NOMO-1 treated with DMSO at 0.1 percent for 48 hours (cell line): ENCODE measurements at regions not wholly inside any gene's neighbourhood (a gene's known extent, or its start where the extent isn't known, plus 50 kb on each side); places are given as distances from the start of the nearest gene placed in this dataset.

ENCODE experiments used
- DNase-seq: peaks from one replicate; lab custom pipeline; 2025; ENCODE audit not compliant: unreplicated experiment; lab: John Stamatoyannopoulos, UW

DNA sequence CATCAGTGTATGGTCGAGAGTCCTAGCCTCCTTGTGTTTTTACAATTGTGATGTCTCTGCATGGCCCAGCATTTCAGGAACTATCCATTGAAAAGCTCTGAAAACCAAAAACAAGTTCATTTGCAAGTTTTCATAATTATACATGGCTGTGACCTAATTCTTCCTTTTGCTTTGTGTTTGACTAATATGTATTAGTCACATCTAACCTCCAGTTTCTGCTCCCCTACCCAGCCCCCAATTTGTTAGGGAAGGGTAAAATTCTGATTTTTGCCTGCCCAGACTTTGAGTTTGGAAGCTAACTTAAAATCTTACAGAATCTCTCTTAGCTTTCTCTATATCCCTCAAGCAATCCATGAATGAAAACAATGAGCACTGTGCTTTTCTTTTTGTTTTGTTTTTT is 128.2 kb upstream of the SEMA6A start:
- DNase-seq: no peak

DNA sequence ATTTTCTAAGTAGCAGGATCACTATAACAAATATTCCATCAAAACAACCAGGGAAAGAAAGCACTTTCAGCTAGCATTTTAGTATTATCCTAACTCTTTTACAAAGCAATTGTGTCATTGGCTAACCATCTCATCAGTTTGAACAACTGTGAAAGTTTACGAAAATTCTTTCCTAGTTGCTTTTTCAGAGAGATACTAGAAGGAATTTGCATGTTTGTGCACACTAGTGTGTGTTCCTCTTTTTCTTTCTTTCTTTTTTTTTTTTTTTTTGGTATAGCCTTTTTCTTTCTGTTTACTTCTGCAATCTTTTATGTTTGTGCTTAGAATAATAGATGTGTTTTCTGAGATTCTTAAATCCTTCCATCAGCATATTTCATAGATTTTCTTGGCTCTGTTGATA is 124.7 kb upstream of the SEMA6A start:
- DNase-seq: no peak

DNA sequence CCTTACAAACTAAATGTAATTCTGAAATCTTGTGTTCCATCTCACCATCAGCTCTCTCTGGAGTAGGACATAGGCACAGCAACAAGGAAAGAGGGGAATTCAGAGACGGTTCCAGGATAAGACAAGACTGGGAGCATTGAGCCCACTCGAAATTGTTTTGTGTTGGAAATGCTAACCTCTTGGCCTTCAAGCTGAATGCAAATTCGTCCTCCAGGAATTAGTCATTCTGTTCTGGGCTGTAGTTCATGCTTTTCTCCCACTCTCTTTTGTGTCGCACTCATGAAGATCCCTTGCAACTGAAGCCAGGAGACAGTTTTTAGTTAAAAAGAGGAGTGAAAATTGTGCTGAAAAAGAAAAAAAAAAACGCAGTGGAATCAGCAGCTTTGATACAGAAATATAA is 121.7 kb upstream of the SEMA6A start:
- no peak for DNase-seq

DNA sequence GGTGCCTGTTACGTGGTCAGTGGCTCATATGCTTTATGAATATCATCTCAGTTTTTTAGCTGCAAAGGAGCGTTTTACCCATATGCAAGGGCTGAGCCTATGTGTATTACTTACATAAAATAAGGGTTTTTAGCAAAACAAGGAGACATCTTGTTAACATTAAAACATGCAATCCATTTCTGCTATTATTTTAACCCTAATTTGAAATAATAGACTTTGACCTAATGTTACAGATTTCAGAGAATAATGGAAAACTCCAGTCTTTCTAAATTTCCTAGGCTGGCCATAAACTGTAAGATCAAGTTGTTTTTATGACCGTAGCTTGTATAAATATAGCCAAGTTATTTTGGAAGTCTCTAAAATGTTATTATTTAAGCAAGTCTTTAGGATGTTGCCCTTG is 121.1 kb upstream of the SEMA6A start:
- no peak for DNase-seq

DNA sequence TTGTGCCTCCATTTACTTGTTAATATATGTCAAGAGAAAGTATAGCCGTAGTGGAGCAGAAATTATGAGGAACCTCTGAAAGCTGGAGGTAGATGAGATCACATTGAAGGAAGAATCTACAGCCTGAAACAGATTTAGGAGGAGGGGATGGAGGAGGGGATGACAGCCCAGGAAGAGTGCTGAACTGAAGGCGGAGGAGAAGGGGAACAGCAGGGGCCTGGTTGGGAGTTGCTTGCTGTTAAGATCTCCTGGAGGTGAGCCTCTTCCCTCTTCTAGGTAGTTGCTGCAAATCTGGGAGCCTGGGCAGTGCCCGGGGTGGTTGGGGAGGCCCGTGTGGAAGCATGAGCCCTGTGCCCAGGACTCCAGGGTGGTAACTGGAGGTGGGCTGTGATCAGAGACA is 111.8 kb upstream of the SEMA6A start:
- no peak for DNase-seq

DNA sequence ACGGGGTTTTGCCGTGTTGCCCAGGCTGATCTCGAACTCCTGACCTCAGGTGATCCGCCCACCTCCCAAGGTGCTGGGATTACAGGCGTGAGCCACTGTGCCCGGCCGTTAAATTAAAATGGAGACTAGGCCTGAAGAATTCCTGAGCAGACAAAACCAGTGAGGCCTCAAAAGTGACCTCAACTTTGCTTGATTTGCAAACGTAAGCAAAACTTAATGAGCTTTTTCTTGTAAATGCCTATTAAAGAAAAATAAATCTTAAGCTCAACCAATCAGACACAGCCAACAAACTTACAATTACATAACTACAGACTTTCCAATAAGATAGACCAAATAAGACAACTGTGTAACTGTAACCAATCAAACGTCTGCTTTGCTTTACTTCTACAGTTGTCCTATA is 111.3 kb upstream of the SEMA6A start:
- DNase-seq: no peak

DNA sequence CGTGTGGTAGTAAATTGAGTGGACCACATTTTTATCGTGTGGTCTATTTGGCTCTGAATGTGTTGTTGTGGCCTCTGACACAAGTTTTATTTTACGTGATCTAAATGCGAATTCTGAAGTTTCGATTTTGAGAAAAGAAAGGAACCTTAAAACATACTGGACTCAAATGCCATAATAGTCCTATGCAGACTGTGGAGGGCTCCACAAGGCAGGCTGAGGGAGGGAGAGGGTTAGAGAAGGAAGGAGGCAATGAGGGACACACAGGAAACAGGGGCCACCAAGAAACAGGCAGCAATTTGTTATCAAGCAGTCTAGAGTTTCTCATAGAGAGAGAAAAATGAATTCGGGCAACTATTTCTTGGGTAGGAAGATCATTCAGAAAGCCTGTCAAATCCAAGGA is 110.4 kb upstream of the SEMA6A start:
- DNase-seq: no peak

DNA sequence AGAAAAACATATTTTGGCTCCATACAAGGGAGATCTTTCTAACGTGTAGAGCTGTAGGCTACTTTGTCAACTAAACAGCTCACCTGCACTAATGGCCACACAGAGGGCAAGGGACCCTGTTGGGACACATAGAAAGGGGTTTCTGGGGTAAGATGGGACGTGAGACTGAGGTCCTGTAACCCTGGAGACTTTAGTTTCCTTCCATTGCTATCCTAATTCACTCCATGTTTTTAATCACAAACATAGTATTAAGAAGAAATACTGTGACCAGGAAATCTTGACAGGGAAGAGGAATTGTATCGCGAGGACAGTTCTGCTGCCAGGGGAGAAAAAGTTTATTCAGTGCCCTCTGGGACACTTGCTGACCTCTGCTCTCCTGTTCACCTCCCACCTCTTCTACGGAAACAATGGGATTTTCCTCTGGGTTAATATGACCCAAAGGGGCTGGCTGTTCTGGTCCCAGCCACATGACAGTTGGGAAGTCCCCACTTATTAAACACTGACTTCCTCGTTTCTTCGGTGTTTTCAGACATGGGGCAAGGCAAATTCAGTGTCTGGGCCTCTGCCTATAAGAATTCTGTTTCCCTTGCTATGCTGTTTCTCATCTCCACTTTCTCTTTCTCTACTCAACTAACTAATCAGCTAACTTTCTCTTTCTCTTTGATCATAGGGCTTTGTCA is 106.9 kb upstream of the SEMA6A start:
- no peak for DNase-seq

DNA sequence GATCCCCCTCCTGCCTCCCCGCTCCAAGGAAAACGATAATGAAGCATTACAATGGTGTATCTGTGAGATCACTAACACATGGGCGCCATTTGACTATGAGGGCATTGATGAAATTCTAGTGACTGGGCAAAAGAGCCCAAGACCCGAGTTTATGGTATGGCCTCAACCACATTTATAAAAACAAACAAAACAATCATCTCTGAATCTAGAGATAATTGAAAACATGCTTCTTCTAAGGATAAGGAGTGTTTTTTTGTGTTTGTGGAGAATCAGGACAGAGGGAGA is 100.9 kb upstream of the SEMA6A start:
- no peak for DNase-seq

DNA sequence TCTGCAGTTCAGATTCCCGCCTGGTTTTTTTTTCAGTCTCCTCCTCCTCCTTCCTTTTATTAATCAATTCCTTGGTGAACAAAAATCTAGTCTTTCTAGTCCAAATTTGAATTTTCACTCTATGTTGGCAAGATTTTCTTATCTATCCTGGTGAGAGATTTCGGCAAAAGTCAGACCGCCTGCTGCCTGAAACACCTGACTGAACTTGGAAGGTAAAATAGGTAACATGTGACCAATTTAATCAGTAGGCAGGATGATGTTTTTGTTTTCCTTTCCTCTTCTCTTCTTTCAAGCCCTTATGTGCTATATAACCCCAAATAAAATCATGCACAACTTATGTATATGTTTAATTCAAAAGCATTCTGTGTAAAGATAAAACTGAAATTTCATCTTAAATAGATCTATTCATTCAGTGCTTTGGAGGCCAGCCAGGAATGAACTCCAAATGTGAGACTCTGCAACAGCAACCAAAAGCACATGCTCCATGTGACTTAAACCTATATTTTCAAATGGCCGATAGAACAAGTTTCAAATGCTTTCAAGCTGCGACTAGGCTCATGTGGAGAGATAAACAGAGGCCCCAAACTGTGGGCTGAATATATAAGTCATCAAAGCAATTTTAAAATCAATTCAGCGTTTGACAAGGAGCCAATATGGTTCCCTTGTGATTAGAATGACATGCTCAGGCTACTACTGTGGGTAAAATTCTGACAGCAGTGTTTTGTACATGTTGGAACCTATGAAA is 100.4 kb upstream of the SEMA6A start:
- no peak for DNase-seq

DNA sequence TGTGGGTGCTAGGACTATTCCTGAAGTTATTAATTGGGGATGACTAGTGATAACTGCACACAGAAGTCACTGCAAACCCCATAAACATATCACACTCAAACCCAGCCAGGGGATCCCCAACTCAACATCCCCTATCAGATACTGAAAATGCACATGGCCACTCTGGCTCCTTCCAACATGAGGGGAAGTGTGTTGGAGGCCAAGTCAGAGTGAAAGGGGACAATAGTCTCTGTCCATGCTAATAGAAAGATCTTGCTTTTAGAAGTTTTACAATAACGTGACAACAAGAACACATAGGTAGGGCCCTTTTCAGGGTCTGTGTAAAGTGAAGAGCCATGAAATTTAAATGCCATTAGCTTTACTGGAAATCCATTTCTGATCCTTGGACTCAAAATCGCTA is 98.8 kb upstream of the SEMA6A start:
- no peak for DNase-seq

DNA sequence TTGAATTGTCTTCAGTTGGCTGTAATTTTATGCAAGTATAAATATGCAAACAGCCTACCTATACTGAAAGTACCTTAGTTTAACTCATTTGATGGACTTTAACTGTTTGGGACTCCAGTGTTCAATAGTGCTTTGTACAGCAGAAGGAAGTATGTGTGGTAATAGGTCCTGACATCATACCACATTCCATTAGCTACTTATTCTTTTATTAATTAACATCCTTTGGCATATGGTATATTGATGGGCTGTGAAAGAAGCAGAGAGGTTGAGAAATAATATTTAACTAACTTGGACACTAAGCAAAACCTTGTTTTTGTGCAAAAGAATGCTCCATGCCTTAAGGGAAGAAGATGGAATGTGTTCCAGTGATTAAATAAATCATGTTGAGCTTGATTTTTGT is 97.6 kb upstream of the SEMA6A start:
- no peak for DNase-seq

DNA sequence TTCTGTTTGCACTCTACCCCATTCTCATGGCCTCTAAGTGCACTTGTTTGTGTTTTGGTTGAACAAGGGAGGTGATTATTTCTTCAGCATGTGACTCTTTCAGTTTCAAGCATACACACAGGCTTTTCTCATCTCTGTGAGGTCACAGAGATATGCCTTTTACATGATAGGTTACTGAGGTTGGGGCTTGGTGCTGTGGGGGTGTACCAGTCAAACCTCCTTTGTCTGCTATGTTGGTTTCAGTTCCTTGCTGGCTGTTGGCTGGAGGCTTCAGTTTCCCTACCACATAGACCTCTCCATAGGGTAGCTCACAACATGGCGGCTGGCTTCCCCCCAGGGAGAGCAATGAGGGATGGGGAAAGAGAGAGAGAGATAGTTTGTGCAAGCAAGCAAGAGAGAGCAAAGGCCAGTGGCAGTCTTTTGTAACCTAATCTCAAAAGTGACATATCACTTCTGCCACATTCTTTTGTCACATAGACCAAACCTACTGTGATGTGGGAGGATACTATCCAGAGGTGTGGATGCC is 96.7 kb upstream of the SEMA6A start:
- no peak for DNase-seq

DNA sequence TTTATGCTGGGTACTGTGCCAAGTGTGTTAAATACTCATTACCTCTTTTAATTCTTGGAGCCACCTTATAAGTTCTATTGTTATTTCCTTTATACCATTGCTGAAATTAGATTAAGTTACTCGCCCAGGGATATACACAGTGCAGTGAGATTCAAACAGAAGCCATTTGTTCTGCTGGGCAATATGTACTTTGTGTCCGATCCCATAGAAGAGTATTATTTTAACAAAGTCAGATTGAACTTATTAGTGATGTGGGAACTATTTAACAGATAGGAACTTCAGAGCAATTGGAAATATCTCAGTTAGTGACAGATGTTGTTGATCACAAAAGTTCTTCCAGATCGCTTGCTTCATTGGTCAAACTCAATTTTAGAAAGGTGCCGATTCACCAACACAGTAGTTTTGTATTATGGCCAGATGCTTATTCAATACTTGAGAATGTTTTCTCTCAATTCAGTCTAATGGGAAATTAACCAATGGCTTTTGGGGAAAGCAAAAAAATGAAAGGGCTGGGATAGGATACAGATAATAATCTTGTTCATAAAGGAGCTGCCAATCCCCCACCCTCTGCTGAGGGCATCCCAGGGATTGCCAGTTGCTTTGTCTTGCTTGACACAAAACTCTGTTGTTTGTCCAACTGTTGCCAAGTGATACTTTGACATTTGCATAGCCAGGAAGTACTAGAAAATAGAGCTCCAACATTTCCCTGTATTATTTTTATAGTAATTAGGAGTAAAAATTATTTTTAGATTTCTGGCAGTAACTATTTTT is 94.8 kb upstream of the SEMA6A start:
- DNase-seq: no peak

DNA sequence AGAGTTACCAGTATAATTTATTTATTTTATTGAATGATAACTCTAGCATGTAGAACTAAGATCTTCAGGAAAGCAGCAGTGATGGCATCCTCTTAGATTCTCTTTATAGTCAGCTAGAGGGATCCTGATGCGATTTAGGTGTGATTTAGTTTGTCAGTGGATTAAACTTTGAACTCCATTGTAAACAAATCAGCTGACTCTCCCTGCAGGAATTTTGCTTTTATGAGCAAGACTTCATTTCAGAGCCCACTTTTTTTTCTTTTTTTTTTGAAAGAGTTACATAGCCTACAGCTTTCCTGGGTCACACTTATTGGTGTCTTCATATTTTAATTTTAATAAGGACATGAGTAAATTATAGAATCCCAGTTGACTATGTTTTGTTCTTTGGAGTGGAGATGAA is 93.8 kb upstream of the SEMA6A start:
- no peak for DNase-seq

DNA sequence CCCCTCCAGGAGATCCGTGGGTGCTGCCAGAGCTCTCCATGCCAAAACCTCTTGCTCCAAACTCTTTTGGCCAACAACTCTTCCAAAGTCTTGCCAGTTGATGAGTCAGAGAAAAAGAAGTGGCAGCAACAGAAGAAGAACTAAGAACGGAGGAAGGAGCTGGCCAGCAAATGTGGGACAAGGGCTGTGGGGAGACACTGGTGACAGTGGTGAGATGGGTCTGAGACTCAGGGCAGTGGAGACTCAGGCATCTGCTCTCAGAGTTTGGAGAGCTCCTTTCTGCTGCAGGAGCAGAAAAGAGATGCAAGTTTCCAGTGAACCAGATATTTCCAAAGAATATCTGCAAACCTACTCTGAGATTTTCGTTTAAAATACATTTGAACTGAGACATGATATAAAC is 92.3 kb upstream of the SEMA6A start:
- DNase-seq: no peak

DNA sequence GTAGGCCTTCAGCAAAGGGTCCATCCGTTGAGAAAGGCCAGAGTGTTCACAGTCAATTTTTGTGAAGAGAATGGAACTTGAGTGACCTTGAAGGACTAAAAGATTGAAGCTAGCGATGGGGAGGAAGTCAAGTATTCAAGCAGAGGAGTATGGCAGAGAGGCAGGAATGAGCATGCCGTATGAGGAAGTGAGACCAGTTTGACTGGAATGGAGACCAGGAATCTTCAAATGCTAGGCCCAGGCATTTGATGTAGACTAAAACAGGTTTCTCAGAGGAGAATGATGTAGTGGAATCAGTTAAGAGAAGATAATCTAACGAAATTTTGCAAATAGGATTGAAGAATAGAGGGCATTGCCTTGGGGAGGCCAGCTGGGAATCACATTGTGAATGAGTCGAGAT is 90.4 kb upstream of the SEMA6A start:
- DNase-seq: no peak

DNA sequence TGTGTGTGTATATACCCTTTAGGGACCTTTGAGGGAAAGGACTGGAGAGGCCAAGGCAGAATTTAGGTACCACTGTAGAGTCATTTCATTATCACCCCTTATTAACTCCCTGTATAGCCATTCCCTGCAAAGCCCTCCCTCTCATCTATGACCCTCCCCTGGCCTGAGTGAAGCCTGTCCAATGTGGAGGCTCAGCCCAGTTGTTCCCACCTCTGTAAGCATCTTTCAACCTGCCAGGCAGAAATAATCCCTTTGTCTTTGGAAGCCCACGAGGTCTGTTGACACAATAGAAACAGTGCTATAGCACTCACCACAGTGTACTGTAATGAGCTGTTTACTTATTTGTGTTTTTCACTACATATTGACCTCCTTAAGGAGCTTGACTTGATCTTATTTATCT is 88.5 kb upstream of the SEMA6A start:
- no peak for DNase-seq

DNA sequence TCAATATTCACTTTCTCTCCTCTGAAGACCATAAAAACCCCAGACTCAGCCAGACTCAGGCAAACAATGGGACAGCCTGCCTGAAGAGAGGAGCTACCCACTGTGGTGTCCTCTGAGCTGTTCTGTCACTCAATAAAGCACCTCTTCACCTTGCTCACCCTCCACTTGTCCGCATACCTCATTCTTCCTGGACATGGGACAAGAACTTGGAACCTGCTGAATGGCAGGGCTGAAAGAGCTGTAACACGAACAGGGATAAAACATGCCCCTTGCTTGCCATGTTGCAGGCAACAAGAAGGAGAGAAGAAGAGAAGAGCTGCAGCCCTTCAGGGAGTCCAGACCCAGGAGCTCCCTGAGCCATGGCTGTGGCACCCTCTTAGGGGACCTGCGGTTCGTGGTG is 86.8 kb upstream of the SEMA6A start:
- DNase-seq: no peak

DNA sequence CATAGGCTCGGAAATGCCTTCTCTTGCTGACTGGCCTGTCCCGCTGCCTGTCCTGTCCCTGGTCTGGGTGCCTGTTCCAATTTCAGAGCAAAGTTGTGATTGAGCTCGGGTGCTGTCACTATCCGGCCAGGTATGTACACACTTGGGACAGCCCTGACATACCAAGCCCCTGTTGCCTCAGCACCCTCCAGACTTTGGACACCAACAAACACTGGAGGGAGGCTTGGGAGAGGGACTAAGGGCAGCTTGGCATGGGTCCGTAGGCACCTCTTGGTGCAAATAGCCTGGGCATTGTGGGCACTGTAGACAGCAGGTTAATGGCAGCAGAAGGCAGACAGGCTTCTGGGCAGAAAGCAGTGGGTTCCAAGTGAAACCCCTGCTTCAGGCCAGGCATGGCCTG is 86.3 kb upstream of the SEMA6A start:
- DNase-seq: no peak

DNA sequence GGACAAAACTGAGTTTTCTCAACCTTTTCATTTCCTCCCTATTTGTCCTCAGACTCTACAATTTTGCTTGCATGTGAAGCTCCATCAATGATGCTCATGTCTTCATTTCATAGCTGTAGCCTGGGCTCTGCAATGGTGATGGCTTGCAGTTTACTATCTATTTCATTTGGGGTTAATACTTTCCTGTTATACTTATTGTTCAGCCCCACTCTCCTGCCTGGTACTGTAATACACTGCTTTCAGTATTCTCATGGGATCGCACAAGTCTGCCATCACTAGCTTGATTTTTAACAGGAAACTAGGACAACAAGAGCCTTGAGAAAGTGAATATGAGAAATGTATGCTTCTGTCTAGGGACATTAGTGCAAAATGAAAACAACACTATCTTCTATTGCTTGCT is 84.2 kb upstream of the SEMA6A start:
- no peak for DNase-seq

DNA sequence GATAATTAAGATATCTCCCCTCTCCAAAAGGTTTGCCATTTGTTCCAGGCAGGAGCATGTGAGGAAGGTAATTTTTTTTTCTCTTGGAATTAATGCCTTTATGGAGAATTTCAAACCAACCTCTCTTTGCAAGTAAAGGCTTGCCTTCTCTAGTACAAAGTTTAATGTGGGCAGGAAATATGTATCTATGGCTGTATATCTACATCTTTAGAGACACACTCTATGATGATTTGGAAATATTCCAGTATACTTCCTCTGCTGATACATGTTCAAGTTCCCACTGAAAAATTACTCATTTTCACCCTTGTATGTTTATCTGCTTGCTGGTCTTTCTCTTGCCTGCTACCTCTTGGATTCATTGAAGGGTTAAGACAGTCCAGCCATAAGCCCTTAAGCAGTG is 83.5 kb upstream of the SEMA6A start:
- DNase-seq: no peak
